Ishikawa (cell line): ENCODE measurements at regions not wholly inside any gene's neighbourhood (a gene's known extent, or its start where the extent isn't known, plus 50 kb on each side); places are given as distances from the start of the nearest gene placed in this dataset.

ENCODE experiments used
- CEBPB ChIP-seq: IDR thresholded peaks from 2 replicates; pipeline ENCODE4 v1.6.1; 2012
- CREB1 ChIP-seq: IDR thresholded peaks from 2 replicates; pipeline ENCODE4 v1.6.1; 2012; ENCODE audit warnings: low read depth
- EGR1 ChIP-seq: IDR thresholded peaks from 2 replicates; pipeline ENCODE4 v1.6.1; 2012
- EP300 ChIP-seq: IDR thresholded peaks from 2 replicates; pipeline ENCODE4 v1.6.1; 2012; ENCODE audit warnings: borderline replicate concordance
- FOXM1 ChIP-seq: IDR thresholded peaks from 2 replicates; pipeline ENCODE4 v1.6.1; 2012; ENCODE audit warnings: low read depth, borderline replicate concordance
- NFIC ChIP-seq: IDR thresholded peaks from 2 replicates; pipeline ENCODE4 v1.6.1; 2012
- RAD21 ChIP-seq: IDR thresholded peaks from 2 replicates; pipeline ENCODE4 v1.6.1; 2012; ENCODE audit warnings: low read depth
- TAF1 ChIP-seq: IDR thresholded peaks from 2 replicates; pipeline ENCODE4 v1.6.1; 2012; ENCODE audit warnings: low read depth, mild to moderate bottlenecking
- TCF12 ChIP-seq: IDR thresholded peaks from 2 replicates; pipeline ENCODE4 v1.6.1; 2012; ENCODE audit warnings: low read depth
- TEAD4 ChIP-seq: IDR thresholded peaks from 2 replicates; pipeline ENCODE4 v1.6.1; 2012
- YY1 ChIP-seq: IDR thresholded peaks from 2 replicates; pipeline ENCODE4 v1.6.1; 2012; ENCODE audit warnings: low read depth
- ZBTB7A ChIP-seq: IDR thresholded peaks from 2 replicates; pipeline ENCODE4 v1.6.1; 2012; ENCODE audit warnings: low read depth
- TF ChIP-seq, protein P1 (sequence below): IDR thresholded peaks from 2 replicates; pipeline ENCODE4 v1.6.1; 2012
- TF ChIP-seq, protein P2 (sequence below): IDR thresholded peaks from 2 replicates; pipeline ENCODE4 v1.6.1; 2012; ENCODE audit warnings: low read depth, mild to moderate bottlenecking
- TF ChIP-seq, protein P3 (sequence below): IDR thresholded peaks from 2 replicates; pipeline ENCODE4 v1.6.1; 2012

DNA sequence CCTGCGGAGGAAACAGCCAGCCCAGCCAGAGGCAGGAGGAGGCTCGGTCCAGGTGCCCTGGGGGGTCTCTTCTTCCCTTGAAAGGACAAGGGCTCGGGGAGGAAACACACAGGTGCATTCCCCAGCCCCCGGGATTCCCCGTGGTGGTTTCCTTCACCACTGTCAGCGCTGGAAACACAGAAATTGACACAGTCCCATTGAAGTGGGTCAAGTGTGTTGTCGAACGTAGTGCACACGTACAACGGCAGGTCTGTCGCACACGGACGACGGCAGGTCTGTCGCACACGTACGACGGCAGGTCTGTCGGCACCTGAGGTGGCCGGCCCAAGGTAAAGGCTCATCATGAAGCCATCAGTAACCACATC, 80.9 kb downstream of the DLL1 start:
- TF ChIP-seq EP300 (no peak), YY1 (no peak), NFIC (no peak), FOXM1 (no peak), RAD21 (no peak), TAF1 (no peak), EGR1 (no peak)
- TF ChIP-seq, protein P1, sequence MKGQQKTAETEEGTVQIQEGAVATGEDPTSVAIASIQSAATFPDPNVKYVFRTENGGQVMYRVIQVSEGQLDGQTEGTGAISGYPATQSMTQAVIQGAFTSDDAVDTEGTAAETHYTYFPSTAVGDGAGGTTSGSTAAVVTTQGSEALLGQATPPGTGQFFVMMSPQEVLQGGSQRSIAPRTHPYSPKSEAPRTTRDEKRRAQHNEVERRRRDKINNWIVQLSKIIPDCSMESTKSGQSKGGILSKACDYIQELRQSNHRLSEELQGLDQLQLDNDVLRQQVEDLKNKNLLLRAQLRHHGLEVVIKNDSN, result no peak

DNA sequence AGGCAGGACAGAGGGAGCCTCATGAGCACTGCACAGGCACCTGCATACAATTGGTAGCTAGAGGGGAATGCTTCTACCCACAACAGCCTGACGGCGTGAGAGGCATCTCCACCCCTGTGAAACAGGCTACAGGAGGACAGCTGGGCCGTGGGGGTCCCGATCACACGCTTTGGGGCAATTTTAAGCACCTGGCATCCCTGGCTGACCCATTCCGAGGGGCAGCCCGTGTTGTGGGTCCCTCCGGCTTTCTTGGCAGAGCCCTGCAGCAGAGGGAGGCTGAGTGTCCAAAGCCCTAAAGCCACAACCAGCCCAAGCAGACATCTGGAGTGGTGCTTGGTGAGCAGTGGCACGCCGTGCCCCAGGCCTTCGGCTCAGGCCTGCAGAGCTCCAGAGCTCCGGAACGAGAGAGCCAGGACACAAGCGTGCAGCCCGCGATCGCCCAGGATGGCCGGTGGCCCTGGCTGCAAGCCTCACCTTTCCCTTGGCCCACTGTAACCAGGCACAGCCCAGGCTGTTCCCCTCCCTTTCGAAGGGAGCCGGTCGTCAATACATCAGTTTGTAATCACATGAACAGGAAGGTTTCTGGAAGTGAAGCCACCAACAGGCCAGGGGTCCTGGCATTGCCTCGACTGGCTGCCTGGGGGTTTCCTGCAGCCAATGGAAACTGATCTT, 81.4 kb downstream of the DLL1 start:
- no peak for TF ChIP-seq CREB1
- TF ChIP-seq, protein P2, sequence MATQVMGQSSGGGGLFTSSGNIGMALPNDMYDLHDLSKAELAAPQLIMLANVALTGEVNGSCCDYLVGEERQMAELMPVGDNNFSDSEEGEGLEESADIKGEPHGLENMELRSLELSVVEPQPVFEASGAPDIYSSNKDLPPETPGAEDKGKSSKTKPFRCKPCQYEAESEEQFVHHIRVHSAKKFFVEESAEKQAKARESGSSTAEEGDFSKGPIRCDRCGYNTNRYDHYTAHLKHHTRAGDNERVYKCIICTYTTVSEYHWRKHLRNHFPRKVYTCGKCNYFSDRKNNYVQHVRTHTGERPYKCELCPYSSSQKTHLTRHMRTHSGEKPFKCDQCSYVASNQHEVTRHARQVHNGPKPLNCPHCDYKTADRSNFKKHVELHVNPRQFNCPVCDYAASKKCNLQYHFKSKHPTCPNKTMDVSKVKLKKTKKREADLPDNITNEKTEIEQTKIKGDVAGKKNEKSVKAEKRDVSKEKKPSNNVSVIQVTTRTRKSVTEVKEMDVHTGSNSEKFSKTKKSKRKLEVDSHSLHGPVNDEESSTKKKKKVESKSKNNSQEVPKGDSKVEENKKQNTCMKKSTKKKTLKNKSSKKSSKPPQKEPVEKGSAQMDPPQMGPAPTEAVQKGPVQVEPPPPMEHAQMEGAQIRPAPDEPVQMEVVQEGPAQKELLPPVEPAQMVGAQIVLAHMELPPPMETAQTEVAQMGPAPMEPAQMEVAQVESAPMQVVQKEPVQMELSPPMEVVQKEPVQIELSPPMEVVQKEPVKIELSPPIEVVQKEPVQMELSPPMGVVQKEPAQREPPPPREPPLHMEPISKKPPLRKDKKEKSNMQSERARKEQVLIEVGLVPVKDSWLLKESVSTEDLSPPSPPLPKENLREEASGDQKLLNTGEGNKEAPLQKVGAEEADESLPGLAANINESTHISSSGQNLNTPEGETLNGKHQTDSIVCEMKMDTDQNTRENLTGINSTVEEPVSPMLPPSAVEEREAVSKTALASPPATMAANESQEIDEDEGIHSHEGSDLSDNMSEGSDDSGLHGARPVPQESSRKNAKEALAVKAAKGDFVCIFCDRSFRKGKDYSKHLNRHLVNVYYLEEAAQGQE, result no peak
- no peak for TF ChIP-seq FOXM1
- no peak for TF ChIP-seq CEBPB
- no peak for TF ChIP-seq TCF12
- TF ChIP-seq EP300, result no peak

DNA sequence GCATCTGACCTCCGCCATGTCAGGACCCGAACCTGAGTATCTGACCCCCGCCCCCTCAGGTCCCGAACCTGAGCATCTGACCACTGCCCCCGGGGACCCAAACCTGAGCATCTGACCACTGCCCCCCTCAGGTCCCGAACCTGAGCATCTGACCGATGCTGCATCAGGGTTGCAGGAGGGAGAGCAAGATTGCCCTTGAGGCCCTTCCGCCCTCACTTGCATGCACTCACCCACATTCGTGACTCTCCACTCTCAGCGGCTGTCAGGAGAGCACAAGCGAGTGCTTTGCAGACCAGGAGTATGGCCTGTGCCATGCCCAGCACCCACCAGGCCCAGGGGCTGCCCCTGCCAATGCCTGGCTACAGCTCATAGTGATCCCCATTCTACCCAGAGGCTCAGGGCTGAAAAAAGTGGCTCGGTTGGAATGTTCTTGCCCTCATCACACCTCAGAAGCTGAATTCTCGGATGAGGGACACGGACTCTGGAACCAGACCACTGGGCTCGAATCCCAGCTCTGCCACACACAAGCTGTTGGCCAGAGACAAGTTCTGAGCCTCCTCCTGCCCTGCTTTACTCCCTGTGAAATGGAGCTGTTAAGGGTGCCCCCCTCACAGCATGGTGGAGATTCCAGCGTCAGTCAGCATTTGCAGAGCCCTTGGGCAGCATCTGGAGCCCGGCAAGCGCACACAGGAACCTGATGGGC, 82.1 kb downstream of the DLL1 start:
- TF ChIP-seq, protein P3, sequence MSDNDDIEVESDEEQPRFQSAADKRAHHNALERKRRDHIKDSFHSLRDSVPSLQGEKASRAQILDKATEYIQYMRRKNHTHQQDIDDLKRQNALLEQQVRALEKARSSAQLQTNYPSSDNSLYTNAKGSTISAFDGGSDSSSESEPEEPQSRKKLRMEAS, result no peak
- TF ChIP-seq CREB1, result no peak
- TF ChIP-seq, protein P2, result no peak
- no peak for TF ChIP-seq TCF12
- TF ChIP-seq RAD21, result no peak
- TF ChIP-seq TEAD4, result no peak
- TF ChIP-seq ZBTB7A, result no peak
- TF ChIP-seq EP300, result no peak
- TF ChIP-seq EGR1, result no peak
- TF ChIP-seq TAF1, result no peak

DNA sequence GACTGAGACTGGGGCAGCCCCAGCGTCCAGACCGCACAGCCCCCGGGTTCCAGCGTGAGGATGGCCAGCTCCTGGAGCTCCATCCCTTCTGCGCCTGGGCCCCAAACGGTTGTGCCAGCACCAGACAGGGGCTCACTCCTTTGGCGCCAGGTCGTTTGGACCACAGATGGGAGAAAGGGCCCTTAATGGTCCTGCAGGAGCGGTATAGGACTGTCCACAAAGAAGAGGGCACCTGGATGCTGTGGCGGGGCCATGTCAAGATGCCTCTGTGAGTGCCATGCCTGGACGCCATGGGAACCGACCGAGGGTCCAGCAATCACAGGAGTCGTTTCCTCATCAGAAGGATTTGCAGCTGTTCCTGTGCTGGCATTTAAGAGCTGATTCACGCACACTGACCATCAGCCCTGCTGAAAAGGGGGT, 82.7 kb downstream of the DLL1 start:
- no peak for TF ChIP-seq TAF1
- no peak for TF ChIP-seq YY1
- TF ChIP-seq FOXM1, result no peak
- no peak for TF ChIP-seq CREB1
- no peak for TF ChIP-seq NFIC
- TF ChIP-seq CEBPB, result no peak
- no peak for TF ChIP-seq EGR1
- no peak for TF ChIP-seq TEAD4
- TF ChIP-seq, protein P3, result no peak
- no peak for TF ChIP-seq RAD21
- TF ChIP-seq TCF12, result no peak
- TF ChIP-seq, protein P2, result no peak
- no peak for TF ChIP-seq EP300
- TF ChIP-seq, protein P1, result no peak
- no peak for TF ChIP-seq ZBTB7A
